ENCODE measurements at regions not wholly inside any gene's neighbourhood (a gene's known extent, or its start where the extent isn't known, plus 50 kb on each side); places are given as distances from the start of the nearest gene placed in this dataset.

DNA sequence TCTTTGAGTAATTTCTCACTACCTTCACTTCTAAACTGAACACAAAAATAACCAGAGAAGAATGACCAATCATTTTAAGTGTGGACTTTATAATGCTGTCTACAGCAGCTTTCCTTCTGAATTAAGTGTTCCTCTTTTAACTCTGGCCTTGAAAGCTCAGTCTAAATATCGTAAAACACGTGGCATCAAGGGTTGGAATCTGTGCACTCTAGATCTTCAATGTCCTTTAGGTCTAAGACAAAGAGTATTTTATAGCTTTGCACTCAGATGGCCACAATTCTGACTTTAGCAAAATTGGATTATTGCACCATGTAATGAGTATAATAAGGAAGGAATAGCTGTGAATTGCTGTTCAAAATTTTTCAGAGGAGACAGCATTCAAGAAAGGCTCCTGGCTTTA is 197.1 kb upstream of the UGT8 start:
- ATAC-seq (peak; percentile 92), DNase-seq (peak in 1 of 3 donors; percentile 55)
- no peak for TF ChIP-seq CTCF (IDR thresholded peaks at IDR 0.05)
- H3K36me3 ChIP-seq (ENCODE audit: low read depth) = no peaks in the 10 kb centered on the region
- H3K9me3 ChIP-seq = no peaks in the 10 kb centered on the region
- H3K4me1 ChIP-seq (ENCODE audit: low read depth) = peaks cover 10% of the 10 kb centered on the region
- no peak overlapping the region for H3K4me3 ChIP-seq
- intact Hi-C loops (cut with DNase I, micrococcal nuclease) = no loop called here

DNA sequence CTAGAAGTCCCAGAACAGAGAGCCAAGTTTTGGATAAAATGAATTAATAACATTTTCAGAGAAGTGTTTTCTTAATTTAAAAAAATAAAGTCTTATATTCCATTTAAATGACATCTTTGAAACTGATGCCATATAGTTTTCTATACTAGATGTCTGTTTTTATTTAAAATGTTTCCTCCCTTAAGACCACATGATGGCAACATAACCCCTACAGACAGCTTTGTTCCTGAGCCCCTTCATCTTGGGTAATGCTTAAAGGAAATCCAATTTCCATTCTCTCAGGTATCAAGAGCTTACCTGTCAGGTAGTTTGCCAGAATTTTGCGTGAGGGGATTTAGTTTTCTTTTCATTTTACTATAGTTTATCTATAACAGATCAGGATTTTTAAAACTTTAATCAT is 181.4 kb upstream of the UGT8 start:
- ATAC-seq = no peak

DNA sequence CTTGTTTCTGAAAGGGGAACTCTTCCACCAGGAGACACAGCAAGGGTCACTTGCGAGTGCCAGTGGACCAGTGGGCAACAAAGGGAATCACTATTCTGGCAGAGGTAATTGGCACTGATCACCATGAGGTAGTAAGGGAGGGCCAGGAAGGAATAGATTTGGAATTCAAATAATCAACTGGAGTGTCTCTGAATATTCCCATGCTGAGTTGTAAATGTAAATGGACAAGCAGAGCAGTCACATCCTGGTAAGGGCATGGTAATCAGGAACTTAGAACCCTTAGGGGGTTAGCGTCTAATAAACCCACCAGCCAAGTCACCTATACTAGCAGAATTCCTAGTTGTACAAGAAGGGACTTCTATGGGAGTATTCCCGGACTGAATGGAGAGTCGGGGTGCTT is 178.5 kb upstream of the UGT8 start:
- no peak for ATAC-seq
- no peak for TF ChIP-seq CTCF (IDR thresholded peaks at IDR 0.05)
- intact Hi-C loops (cut with DNase I, micrococcal nuclease) = no loop called here
- Histone ChIP-seq H3K4me1 (ENCODE audit: low read depth) (no peaks in the 10 kb centered on the region), H3K9me3 (peaks cover under 1% of the 10 kb centered on the region), H3K4me3 (no peak overlapping the region), H3K36me3 (ENCODE audit: low read depth) (no peaks in the 10 kb centered on the region)
- DNase-seq = no peak

More for the DNA sequence above, 181.4 kb upstream of the UGT8 start:
- TF ChIP-seq CTCF (IDR thresholded peaks at IDR 0.05) = no peak
- H3K9me3 ChIP-seq = peaks cover 2% of the 10 kb centered on the region
- no peaks in the 10 kb centered on the region for H3K4me1 ChIP-seq (ENCODE audit: low read depth)
- intact Hi-C loops (cut with DNase I, micrococcal nuclease) = no loop called here
- no peaks in the 10 kb centered on the region for H3K36me3 ChIP-seq (ENCODE audit: low read depth)
- H3K4me3 ChIP-seq = no peak overlapping the region
- DNase-seq = no peak

- no peak for TF ChIP-seq CTCF (IDR thresholded peaks at IDR 0.05)
- Histone ChIP-seq H3K9me3 (no peaks in the 10 kb centered on the region), H3K4me3 (no peak overlapping the region), H3K36me3 (ENCODE audit: low read depth) (no peaks in the 10 kb centered on the region), H3K4me1 (ENCODE audit: low read depth) (no peaks in the 10 kb centered on the region)
- ATAC-seq (no peak), DNase-seq (no peak)
- intact Hi-C loops (cut with DNase I, micrococcal nuclease) = no loop called here
Measured at GRCh38 chr4:114423582-114423981, 175.0 kb upstream of the UGT8 start.

DNA sequence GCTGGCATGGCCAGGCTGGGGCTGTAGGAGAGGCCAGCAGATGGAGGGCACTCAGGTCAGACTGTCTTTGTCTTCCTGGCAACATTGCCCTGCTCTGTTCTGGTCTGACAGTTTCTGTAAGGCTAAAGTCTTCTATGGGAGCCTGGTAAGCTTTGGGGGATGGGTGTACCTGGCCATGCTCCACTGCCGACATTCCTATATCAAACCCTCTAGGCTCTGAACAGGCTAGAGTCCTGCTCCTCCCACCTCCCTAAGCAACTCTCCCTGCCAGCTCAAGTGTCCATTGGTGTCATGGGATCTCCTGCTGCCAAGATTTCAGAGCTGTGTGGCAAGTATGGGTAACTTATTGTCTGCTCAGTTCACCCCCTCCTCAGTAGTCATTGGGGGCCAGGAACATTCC is 163.5 kb upstream of the UGT8 start:
- no peaks in the 10 kb centered on the region for H3K36me3 ChIP-seq (ENCODE audit: low read depth)
- no peak overlapping the region for H3K4me3 ChIP-seq
- intact Hi-C loops (cut with DNase I, micrococcal nuclease) = no loop called here
- TF ChIP-seq CTCF (IDR thresholded peaks at IDR 0.05) = no peak
- no peak for ATAC-seq
- no peaks in the 10 kb centered on the region for H3K9me3 ChIP-seq
- DNase-seq = no peak
- no peaks in the 10 kb centered on the region for H3K4me1 ChIP-seq (ENCODE audit: low read depth)

DNA sequence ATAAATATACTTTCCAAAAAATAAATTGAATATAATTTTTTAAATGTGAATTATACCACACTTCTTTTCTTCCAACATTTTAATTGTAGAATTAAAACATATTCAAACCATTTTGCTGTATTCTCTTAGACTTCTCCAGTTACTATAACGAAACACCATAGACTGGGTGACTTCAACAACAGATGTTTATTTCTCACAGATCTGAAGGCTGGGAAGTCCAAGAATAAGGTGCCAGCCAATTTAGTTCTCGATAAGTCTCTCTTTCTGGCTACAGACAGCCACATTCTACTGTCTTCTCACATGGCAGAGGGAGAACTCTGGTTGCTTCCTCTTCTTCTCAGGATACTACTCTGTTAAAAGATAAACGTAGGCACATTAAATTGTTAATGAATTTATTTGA is 155.8 kb upstream of the UGT8 start:
- no peak for ATAC-seq
- Histone ChIP-seq H3K36me3 (ENCODE audit: low read depth) (no peaks in the 10 kb centered on the region), H3K4me1 (ENCODE audit: low read depth) (no peaks in the 10 kb centered on the region), H3K9me3 (no peaks in the 10 kb centered on the region), H3K4me3 (no peak overlapping the region)
- intact Hi-C loops (cut with DNase I, micrococcal nuclease) = no loop called here
- DNase-seq = no peak
- no peak for TF ChIP-seq CTCF (IDR thresholded peaks at IDR 0.05)
